NCI-H2107 treated with DMSO at 0.1 percent for 48 hours (cell line): ENCODE measurements at regions not wholly inside any gene's neighbourhood (a gene's known extent, or its start where the extent isn't known, plus 50 kb on each side); places are given as distances from the start of the nearest gene placed in this dataset.

ENCODE experiments used
- DNase-seq: peaks from one replicate; lab custom pipeline; 2025; ENCODE audit not compliant: unreplicated experiment; lab: John Stamatoyannopoulos, UW

- DNase-seq = no peak
Observed at GRCh38 chr3:41125258-41125657, 74.0 kb upstream of the CTNNB1 start.

GRCh38 chr3:41126472-41126871 is 72.8 kb upstream of the CTNNB1 start:
- DNase-seq = no peak

- no peak for DNase-seq
Observed at GRCh38 chr3:41126961-41127360, 72.3 kb upstream of the CTNNB1 start.

GRCh38 chr3:41127414-41127813 is 71.9 kb upstream of the CTNNB1 start:
- DNase-seq = no peak

- DNase-seq = no peak
Observed at GRCh38 chr3:41129731-41130130, 69.6 kb upstream of the CTNNB1 start.

GRCh38 chr3:41131224-41131623 is 68.1 kb upstream of the CTNNB1 start:
- no peak for DNase-seq

GRCh38 chr3:41137686-41138111 is 61.6 kb upstream of the CTNNB1 start:
- DNase-seq = no peak

- DNase-seq = no peak
Observed at GRCh38 chr3:41138146-41138545, 61.2 kb upstream of the CTNNB1 start.

- DNase-seq = no peak
Observed at GRCh38 chr3:41138601-41139000, 60.7 kb upstream of the CTNNB1 start.

- no peak for DNase-seq
Observed at GRCh38 chr3:41140242-41140641, 59.1 kb upstream of the CTNNB1 start.

GRCh38 chr3:41141433-41142167 is 57.7 kb upstream of the CTNNB1 start:
- no peak for DNase-seq

- no peak for DNase-seq
Observed at GRCh38 chr3:41143421-41144031, 55.8 kb upstream of the CTNNB1 start.

- DNase-seq = no peak
Observed at GRCh38 chr3:41144631-41145030, 54.7 kb upstream of the CTNNB1 start.

- no peak for DNase-seq
Observed at GRCh38 chr3:41148478-41148877, 50.8 kb upstream of the CTNNB1 start.

GRCh38 chr3:41148901-41149300 is 50.4 kb upstream of the CTNNB1 start:
- no peak for DNase-seq
